ENCODE measurements at regions not wholly inside any gene's neighbourhood (a gene's known extent, or its start where the extent isn't known, plus 50 kb on each side); places are given as distances from the start of the nearest gene placed in this dataset.

DNA sequence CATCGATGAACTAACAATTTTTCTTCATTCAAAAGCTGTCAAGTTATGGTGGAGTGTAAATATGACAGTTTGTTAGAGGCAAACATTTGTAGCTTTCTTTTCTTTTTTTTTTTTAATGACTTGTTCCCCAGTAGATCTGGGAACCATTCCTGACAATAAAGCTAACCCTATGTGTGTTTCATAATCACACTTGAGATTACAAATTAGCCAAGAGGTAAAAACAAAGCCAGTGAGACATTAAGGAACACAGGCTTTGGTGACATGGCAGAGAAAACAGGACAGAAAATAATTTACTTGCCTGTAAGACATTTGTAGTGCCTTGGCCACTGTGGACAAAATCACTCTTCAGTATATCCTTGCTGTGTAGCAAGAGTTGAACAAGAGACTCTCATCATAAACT lies 135.9 kb downstream of the UBE2E3 start (continued):
- TF ChIP-seq ZNF292 (CRISPR knock-in tag; IDR thresholded peaks at IDR 0.05; ENCODE audit: borderline replicate concordance, low read depth) (no peak), ZFP62 (CRISPR knock-in tag; IDR thresholded peaks at IDR 0.05) (no peak), KMT2A (CRISPR knock-in tag; IDR thresholded peaks at IDR 0.05) (no peak), ARNT2 (CRISPR knock-in tag; IDR thresholded peaks at IDR 0.05; ENCODE audit: low read depth) (no peak)
- TF ChIP-seq, protein P1, sequence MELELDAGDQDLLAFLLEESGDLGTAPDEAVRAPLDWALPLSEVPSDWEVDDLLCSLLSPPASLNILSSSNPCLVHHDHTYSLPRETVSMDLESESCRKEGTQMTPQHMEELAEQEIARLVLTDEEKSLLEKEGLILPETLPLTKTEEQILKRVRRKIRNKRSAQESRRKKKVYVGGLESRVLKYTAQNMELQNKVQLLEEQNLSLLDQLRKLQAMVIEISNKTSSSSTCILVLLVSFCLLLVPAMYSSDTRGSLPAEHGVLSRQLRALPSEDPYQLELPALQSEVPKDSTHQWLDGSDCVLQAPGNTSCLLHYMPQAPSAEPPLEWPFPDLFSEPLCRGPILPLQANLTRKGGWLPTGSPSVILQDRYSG (CRISPR knock-in tag; IDR thresholded peaks at IDR 0.05) = no peak

DNA sequence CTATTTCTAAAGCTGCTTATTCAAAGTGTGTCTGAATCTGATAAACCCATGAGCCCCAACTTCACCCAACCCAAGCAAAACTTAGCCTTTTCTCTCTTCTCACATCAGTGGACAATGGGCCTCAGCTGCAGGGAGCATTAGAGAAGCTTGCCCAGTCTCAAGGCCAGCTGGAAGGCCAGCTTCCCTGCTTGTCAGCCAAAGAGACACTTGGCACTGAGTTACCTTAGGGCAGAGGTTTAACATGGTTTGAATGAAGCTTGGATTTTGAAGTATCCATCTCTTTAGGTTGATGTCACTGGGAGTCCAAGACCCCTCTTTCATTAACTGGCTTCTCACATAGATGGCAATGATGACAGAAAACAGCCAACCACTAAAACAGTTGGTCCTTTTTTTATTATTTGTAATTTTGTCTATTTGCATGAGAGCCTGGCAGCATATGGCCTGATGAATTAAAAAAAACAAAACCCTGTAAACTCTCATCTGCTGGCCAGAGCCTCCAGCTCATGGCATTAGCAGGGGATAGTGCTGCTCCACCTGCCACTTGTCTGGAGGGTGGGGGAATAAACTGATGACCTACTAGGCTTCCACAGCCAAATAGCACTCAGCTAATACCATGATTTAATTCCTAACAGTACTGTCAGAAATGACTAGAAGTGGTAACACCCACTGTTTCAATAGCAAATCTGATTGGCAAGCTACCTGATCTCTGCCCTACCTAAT lies 137.0 kb downstream of the UBE2E3 start:
- no peak overlapping the region for H2AFZ ChIP-seq (ENCODE audit: low read length)
- DNase-seq (ENCODE audit: low spot score) = no peak

More for the DNA sequence above, 137.0 kb downstream of the UBE2E3 start:
- TF ChIP-seq ATF1 (CRISPR knock-in tag; IDR thresholded peaks at IDR 0.05) = no peak
- TF ChIP-seq, protein P2, sequence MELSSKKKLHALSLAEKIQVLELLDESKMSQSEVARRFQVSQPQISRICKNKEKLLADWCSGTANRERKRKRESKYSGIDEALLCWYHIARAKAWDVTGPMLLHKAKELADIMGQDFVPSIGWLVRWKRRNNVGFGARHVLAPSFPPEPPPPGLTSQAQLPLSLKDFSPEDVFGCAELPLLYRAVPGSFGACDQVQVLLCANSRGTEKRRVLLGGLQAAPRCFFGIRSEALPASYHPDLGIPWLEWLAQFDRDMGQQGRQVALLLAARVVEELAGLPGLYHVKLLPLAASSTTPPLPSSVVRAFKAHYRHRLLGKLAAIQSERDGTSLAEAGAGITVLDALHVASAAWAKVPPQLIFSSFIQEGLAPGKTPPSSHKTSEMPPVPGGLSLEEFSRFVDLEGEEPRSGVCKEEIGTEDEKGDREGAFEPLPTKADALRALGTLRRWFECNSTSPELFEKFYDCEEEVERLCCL (CRISPR knock-in tag; IDR thresholded peaks at IDR 0.05; ENCODE audit: borderline replicate concordance) = no peak
- no peak for TF ChIP-seq PHF8 (CRISPR knock-in tag; IDR thresholded peaks at IDR 0.05)
- no peak for TF ChIP-seq RFX3 (CRISPR knock-in tag; IDR thresholded peaks at IDR 0.05)
- no peak for TF ChIP-seq ZNF879 (CRISPR knock-in tag; IDR thresholded peaks at IDR 0.05)
- TF ChIP-seq FOXP1 (IDR thresholded peaks at IDR 0.05) = no peak
- TF ChIP-seq FOXP1 (CRISPR knock-in tag; IDR thresholded peaks at IDR 0.05) = no peak
- no peak for TF ChIP-seq ETV6 (CRISPR knock-in tag; conservative IDR thresholded peaks at IDR 0.05)
- TF ChIP-seq ATAD3A (CRISPR knock-in tag; IDR thresholded peaks at IDR 0.05) = no peak
- TF ChIP-seq ZNF605 (CRISPR knock-in tag; IDR thresholded peaks at IDR 0.05) = no peak
- Histone ChIP-seq H3K36me3 (replicated peaks in 1 of 2; ENCODE audit: control insufficient read depth in 1 of 2, insufficient read depth in 2 of 2, low read length in 2 of 2) (no peaks in the 10 kb centered on the region), H3K27me3 (ENCODE audit: control insufficient read depth in 1 of 2, insufficient read depth in 2 of 2, low read length in 2 of 2) (no peaks in the 10 kb centered on the region), H4K20me1 (ENCODE audit: insufficient read depth, low read length) (no peaks in the 10 kb centered on the region), H3K9ac (ENCODE audit: insufficient read depth, low read depth, low read length) (no peak overlapping the region), H3K9me3 (ENCODE audit: low read length) (no peaks in the 10 kb centered on the region), H3K4me1 (ENCODE audit: insufficient read depth, low read length) (no peaks in the 10 kb centered on the region), H3K79me2 (ENCODE audit: insufficient read depth, low read length) (no peaks in the 10 kb centered on the region), H3K4me3 (replicated peaks in 1 of 3; ENCODE audit: insufficient read depth in 1 of 3, low read depth in 2 of 3, low read length in 3 of 3) (no peak overlapping the region), H3K4me2 (ENCODE audit: low read depth, low read length) (no peak overlapping the region), H3K27ac (ENCODE audit: extremely low read length, insufficient read depth, low read length) (no peak overlapping the region)
- POLR2A ChIA-PET = no interaction called here
- intact Hi-C loops (cut with micrococcal nuclease; ENCODE audit: unreplicated experiment) (loop anchor here (1.0 kb wide), 1 partner anchor 328 kb away; no protein-coding TSS in a partner anchor), in situ Hi-C loops (cut with HindIII; ENCODE audit: extremely low pct_ligation_motif_present, low pct_unique_long_range_greater_than_20kb) (no loop called here)
- no peak for ATAC-seq
- no TSS peak for BruUV-seq (replicated peaks)
- FAIRE-seq = no peak
- CTCF ChIA-PET (ENCODE audit: low intra/inter-chr PET ratio, low total read pairs) = no interaction called here

Data from HepG2 (cell line).